Activated CD4-positive, alpha-beta T cell treated with anti-CD3 and anti-CD28 coated beads for 36 hours (primary cell): ENCODE measurements at regions not wholly inside any gene's neighbourhood (a gene's known extent, or its start where the extent isn't known, plus 50 kb on each side); places are given as distances from the start of the nearest gene placed in this dataset.

Experiments
- ATAC-seq: fragments of 200-7000 bp; cut with Tn5 transposase; one replicate; pipeline ENCODE4 v1.10.0; 2021; ENCODE audit warnings: mild to moderate bottlenecking, moderate library complexity
- CTCF ChIA-PET: fragments of 350-600 bp; sonication (Branson Sonifier 250); formaldehyde crosslinking; loops from one replicate; lab custom pipeline; 2021; ENCODE audit warnings: antibody characterized with exemption; lab: Charles Lee
- POLR2A ChIA-PET: fragments of 350-600 bp; sonication (Branson Sonifier 250); formaldehyde crosslinking; loops from one replicate; lab custom pipeline; 2021; ENCODE audit warnings: antibody characterized with exemption, inconsistent platforms; lab: Charles Lee
- DNase-seq: peaks from one replicate; pipeline ENCODE4 v3.0.0-alpha.2; 2020
- H3K27ac Mint-ChIP-seq: one replicate; pipeline ENCODE4 v1.8.0; 2021; ENCODE audit warnings: mixed read lengths
- H3K27me3 Mint-ChIP-seq: one replicate; pipeline ENCODE4 v1.8.0; 2021; ENCODE audit warnings: mixed read lengths
- H3K36me3 Mint-ChIP-seq: one replicate; pipeline ENCODE4 v1.8.0; 2021; ENCODE audit warnings: low read depth, mixed read lengths
- H3K4me1 Mint-ChIP-seq: one replicate; pipeline ENCODE4 v1.8.0; 2021; ENCODE audit warnings: mixed read lengths
- H3K4me3 Mint-ChIP-seq: one replicate; pipeline ENCODE4 v1.8.0; 2021; ENCODE audit warnings: mild to moderate bottlenecking, moderate library complexity, mixed read lengths
- H3K9me3 Mint-ChIP-seq: one replicate; pipeline ENCODE4 v1.8.0; 2021; ENCODE audit warnings: low read depth, mixed read lengths
- intact Hi-C, 2 experiments: fragments of 100-400 bp; cut with DNase I in 1 of 2; cut with micrococcal nuclease in 1 of 2; formaldehyde crosslinking; loops; one replicate each; pipeline versions ENCODE4 v1.14.2 to v1.15.1; 2022 to 2024; cut with DNase I, micrococcal nuclease

DNA sequence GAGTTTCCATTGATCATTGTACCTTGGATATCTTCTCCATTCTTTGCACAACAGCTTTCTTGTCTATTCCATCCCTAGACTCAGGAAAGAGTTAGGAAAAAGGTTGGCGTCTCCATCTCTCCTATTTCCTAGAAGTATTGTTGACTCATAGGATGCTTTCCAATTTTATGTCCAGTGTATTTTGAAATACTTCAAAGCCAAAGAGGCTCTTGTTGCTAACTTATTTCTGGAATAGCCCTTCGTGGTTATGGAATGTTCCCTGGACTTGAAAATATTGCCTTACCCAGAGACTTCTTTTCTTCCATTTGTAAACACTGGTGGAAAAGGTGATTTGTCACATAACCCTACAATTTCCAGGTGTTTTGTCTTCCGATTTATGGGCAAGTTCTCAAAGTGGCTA lies 402.3 kb upstream of the ZNF608 start:
- ChIA-PET POLR2A (no interaction called here), CTCF (interaction anchor here (0.7 kb wide), 1 partner anchor 718 kb away, joined by 3 read pairs; no protein-coding TSS in a partner anchor)
- Mint-ChIP-seq H3K27me3 (no peaks in the 10 kb centered on the region), H3K4me3 (no peak overlapping the region), H3K4me1 (no peaks in the 10 kb centered on the region), H3K27ac (no peak overlapping the region), H3K9me3 (no peaks in the 10 kb centered on the region), H3K36me3 (no peaks in the 10 kb centered on the region)
- no peak for ATAC-seq
- DNase-seq = no peak
- intact Hi-C loops = no loop called here

DNA sequence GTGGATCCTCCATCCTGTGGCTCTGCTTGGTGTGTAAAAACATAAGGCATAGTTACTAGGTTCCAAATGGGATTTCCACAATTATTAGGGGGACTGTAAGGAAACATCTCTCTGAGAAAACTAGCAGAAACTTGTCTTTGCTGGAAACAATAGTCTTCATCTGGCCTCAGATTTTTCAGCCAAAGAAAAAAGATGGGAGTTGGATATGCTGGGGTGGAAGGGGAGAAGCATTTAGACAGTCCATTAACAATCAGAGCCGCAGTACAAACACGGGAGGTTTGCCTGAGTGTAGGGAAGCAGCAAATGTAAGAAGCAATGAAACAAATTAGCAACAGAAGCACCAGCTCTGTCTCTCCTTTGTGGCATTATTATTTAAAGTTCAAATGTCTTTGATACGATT lies 402.7 kb upstream of the ZNF608 start:
- no peak for DNase-seq
- ChIA-PET CTCF (interaction anchor here (0.6 kb wide), 1 partner anchor 96 kb away, joined by 3 read pairs; no protein-coding TSS in a partner anchor), POLR2A (no interaction called here)
- Mint-ChIP-seq H3K4me1 (no peaks in the 10 kb centered on the region), H3K36me3 (no peaks in the 10 kb centered on the region), H3K27me3 (no peaks in the 10 kb centered on the region), H3K9me3 (no peaks in the 10 kb centered on the region), H3K4me3 (no peak overlapping the region), H3K27ac (no peak overlapping the region)
- ATAC-seq = no peak
- intact Hi-C loops = no loop called here

DNA sequence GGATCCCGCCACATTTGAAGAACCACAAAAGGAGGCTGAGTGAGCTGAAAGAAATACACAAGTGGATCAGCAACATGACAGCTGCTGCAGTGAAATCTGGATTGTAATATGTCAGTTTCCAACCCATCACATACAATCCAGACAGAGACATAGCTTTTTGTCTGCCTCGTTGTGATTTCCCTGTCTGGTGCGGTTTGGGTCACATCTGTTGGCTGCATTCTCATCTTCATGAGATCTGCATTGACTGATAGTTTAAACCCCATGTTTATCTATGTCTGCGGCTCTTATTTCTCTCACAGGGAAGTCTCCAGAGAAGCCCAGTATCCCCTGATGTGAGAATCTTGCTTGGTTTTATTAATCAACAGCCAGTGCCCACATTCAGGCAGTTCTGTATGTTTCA lies 403.1 kb upstream of the ZNF608 start:
- CTCF ChIA-PET = interaction anchor here (0.6 kb wide), 1 partner anchor 96 kb away, joined by 3 read pairs; no protein-coding TSS in a partner anchor
- ATAC-seq (no peak), DNase-seq (no peak)
- Mint-ChIP-seq H3K27ac (no peak overlapping the region), H3K9me3 (no peaks in the 10 kb centered on the region), H3K4me1 (no peaks in the 10 kb centered on the region), H3K4me3 (no peak overlapping the region), H3K27me3 (no peaks in the 10 kb centered on the region), H3K36me3 (no peaks in the 10 kb centered on the region)
- POLR2A ChIA-PET = no interaction called here
- intact Hi-C loops = no loop called here

DNA sequence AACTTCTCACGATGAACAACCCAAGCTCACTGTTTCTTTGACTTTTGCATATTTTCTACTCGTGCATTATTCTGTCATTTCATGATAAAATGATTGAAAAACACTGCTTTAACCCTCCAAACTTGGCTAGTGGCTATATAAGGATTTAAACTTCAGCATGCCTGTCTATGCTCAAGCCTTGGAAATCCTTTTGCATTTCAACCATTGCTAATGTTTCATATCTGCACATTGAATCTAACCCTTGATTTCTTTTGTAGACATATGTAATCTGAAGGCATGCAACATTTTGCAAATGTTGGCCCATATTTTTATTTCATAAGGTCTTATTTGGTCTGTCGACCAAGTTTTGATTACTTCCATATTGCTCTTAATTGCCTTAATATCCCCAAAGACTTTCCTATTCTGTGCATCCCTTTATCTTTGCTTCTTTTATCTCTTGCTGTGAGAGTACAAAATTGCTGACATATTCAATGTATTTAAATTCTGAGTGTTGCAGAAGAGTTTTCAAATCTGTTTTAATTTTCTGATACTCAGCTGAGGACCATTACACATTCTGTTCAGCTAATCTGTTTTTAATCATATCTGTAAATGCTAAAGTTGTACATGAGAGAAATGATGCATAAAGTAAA lies 403.7 kb upstream of the ZNF608 start:
- DNase-seq (no peak), ATAC-seq (no peak)
- H3K36me3 Mint-ChIP-seq = no peaks in the 10 kb centered on the region
- CTCF ChIA-PET = no interaction called here
- H3K9me3 Mint-ChIP-seq = no peaks in the 10 kb centered on the region
- no peaks in the 10 kb centered on the region for H3K4me1 Mint-ChIP-seq
- no peaks in the 10 kb centered on the region for H3K27me3 Mint-ChIP-seq
- H3K27ac Mint-ChIP-seq = no peak overlapping the region
- H3K4me3 Mint-ChIP-seq = no peak overlapping the region
- POLR2A ChIA-PET = no interaction called here
- intact Hi-C loops = no loop called here

DNA sequence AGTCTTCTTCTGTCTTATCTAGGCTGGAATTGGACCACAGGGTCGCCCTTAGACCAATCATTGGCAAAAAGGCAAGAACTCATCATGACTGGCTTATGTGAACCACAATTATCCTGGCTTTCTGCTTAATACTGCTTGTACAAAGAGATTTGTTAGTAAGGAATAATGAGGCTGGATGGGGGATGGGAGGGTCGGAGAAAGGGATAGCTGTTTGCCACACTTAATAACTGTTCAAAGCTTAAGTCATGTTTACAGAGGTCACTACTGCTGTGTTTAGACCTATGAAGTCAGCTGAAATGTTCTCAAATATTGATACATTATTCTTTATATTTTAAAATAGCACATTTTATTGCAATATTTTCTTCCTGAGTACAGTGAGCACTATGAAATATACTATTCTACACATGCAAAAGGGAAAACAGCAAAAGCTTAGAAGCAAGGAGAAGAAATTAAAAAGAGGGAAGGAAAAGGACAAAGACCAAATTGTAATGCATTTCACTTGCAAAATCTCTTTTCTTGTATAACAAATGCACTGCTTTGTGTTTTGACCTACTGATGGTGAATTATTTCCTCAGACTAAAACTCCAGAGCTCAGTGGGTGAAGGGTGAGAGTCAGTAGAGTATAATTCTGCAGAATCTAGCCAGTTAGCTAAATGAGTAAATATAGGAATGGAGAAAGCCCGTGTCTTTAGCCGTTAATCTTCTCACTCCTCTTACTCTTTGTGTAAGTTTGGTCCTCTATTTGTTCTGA lies 404.9 kb upstream of the ZNF608 start:
- no peaks in the 10 kb centered on the region for H3K9me3 Mint-ChIP-seq
- CTCF ChIA-PET = no interaction called here
- intact Hi-C loops = no loop called here
- peaks cover 1% of the 10 kb centered on the region for H3K27me3 Mint-ChIP-seq
- no peaks in the 10 kb centered on the region for H3K4me1 Mint-ChIP-seq
- POLR2A ChIA-PET = no interaction called here
- H3K4me3 Mint-ChIP-seq = no peak overlapping the region
- no peak for ATAC-seq
- H3K27ac Mint-ChIP-seq = no peak overlapping the region
- no peaks in the 10 kb centered on the region for H3K36me3 Mint-ChIP-seq
- no peak for DNase-seq

DNA sequence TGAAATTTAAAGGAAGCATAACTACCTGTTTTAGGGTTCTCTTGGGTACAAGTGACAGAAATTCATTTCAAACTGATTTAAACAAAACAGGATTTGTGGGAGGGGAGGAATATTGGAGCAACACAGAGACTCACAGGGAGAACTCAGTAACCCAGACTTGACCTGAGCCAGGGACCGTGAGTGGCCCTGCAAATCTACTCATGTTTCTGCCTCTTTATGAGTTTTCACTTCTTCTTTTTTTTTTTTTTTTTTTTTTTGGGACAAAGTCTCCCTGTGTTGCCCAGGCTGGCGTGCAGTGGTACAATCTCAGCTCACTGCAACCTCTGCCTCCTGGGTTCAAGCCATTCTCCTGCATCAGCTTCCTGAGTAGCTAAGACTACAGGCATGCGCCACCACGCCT lies 405.6 kb upstream of the ZNF608 start:
- ATAC-seq (no peak), DNase-seq (no peak)
- Mint-ChIP-seq H3K27ac (no peak overlapping the region), H3K27me3 (peaks cover 1% of the 10 kb centered on the region), H3K9me3 (no peaks in the 10 kb centered on the region), H3K4me1 (no peaks in the 10 kb centered on the region), H3K4me3 (no peak overlapping the region), H3K36me3 (no peaks in the 10 kb centered on the region)
- CTCF ChIA-PET = no interaction called here
- POLR2A ChIA-PET = no interaction called here
- intact Hi-C loops = no loop called here

DNA sequence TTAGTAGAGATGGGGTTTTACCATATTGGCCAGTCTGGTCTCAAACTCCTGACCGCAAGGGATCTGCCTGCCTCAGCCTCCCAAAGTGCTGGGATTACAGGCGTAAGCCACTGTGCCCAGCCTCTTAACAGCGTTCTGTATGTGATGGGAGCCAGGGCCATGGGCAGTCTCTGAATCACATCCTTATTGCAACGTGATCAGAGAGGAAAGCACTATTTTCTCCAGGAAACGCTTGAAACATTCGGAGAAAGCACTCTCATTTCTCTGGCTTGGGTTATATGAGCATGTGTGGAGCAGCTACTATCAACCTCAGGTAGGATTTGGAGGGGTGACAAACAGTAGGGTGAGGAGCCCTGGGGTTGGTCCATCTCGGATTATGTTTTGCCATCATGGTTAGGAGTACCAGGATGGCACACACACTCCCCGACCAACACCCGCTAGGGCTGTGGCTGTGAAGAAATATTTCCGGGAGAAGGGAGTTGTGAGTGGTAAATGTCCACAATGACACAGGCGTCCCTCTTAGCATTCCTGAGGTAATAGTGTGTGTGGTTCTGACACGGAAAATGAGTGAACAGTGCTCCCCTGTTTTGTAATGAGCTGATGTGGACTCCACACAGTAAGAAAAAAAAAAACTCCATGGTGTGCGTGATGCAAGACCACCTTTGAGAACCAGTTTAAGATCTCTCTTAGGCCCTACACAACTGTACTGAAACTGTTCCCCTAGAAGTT lies 406.2 kb upstream of the ZNF608 start:
- CTCF ChIA-PET = no interaction called here
- H3K27me3 Mint-ChIP-seq = peaks cover 1% of the 10 kb centered on the region

DNA sequence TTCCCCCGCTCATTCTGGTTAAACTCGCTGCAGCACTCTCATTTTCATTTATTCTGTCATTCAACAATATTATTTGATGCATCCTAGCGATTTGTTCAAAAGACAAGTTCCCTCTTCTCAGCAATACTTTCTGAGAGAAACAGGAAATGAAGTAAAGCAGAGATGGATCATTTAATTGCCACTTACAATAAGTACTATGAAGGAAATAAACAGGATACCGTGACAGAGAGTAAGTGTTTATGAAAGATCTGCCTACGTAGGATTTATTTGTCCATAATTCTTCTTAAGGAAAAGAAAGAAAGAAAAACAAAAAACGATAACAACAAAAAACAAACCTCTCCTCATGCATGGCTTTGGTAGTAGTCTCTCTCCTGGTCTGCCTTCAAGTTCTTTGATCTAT lies 406.8 kb upstream of the ZNF608 start:
- ChIA-PET CTCF (no interaction called here), POLR2A (no interaction called here)
- Mint-ChIP-seq H3K27ac (no peak overlapping the region), H3K4me3 (no peak overlapping the region), H3K27me3 (peaks cover 1% of the 10 kb centered on the region), H3K9me3 (no peaks in the 10 kb centered on the region), H3K4me1 (no peaks in the 10 kb centered on the region), H3K36me3 (no peaks in the 10 kb centered on the region)
- ATAC-seq = no peak
- intact Hi-C loops = no loop called here
- DNase-seq = no peak

More for the DNA sequence above, 406.2 kb upstream of the ZNF608 start:
- no peak for DNase-seq
- intact Hi-C loops = no loop called here
- Mint-ChIP-seq H3K27ac (no peak overlapping the region), H3K36me3 (no peaks in the 10 kb centered on the region), H3K4me3 (no peak overlapping the region), H3K9me3 (no peaks in the 10 kb centered on the region), H3K4me1 (no peaks in the 10 kb centered on the region)
- POLR2A ChIA-PET = no interaction called here
- ATAC-seq = no peak

DNA sequence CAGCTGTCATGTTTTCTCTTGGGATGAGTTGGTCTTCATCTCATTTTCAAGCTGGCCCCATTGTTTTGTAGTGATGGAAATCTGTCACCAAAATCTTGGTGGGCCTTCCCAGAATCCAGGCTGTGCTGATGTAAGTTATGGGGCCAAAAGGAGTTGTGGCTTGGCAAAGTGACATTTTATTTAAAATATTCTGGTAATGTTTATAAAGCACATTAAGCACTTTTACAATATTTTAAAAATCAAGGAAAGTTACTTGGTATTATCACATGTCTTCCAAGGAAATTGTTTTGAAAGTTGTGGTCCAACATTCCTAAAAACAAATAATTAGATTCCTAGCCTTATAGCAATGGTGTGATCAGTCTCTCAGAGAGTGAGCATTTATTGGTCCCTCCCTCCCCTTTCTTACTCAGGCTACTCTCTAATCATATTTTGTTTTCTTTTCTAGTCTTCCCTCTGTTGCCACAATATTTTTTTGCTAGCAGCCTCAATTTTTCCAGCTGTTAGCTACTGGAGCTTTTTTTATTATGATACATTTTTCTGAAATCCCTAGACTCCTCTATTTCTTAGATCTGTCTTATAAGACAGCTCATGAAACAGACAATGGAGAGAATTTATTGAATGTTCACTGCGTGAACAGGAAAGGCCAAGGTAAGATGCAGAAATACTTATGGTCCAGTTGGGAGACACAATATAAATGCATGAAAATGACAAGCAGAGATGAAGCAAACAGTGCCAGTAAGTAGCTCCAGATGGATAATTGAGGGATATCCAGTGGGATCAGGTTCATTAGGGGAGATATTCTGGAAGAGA lies 408.1 kb upstream of the ZNF608 start:
- Mint-ChIP-seq H3K4me3 (no peak overlapping the region), H3K4me1 (no peaks in the 10 kb centered on the region), H3K36me3 (no peaks in the 10 kb centered on the region), H3K27ac (no peak overlapping the region), H3K9me3 (no peaks in the 10 kb centered on the region), H3K27me3 (peaks cover 1% of the 10 kb centered on the region)
- POLR2A ChIA-PET = no interaction called here
- CTCF ChIA-PET = interaction anchor here (0.6 to 1.1 kb wide), 2 partner anchors 15 to 18 kb away, joined by 3 to 4 read pairs; no protein-coding TSS in a partner anchor
- DNase-seq (no peak), ATAC-seq (no peak)
- intact Hi-C loops = no loop called here

DNA sequence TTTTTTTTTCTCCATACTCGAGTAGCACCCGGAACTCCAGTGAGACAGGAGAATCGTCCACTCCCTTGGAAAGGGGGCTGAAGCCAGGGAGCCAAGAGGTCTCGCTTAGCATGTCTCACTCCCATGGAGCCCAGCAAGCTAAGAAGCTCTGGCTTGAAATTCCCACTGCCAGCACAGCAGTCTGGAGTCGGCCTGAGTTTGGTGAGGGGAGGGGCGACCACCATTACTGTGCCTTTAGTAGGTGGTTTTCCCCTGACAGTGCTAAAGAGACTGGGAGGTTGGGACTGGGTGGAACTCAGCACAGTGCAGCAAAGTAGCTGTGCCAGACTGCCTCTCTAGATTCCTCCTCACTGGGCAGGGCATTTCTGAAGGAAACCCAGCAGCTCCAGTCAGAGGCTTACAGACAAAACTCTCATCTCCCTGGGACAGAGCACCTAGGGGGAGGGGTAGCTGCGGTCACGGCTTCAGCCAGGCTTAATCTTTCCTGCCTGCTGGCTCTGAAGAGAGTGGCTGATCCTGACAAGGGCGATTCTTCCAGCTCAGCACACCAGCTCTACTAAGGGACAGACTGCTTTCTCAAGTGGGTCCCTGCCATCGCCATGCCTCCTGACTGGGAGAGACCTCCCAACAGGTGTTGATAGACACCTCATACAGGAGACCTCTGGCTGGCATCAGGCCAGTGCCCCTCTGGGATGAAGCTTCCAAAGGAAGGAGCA lies 414.5 kb upstream of the ZNF608 start:
- H3K27ac Mint-ChIP-seq = no peak overlapping the region
- H3K27me3 Mint-ChIP-seq = peaks cover 1% of the 10 kb centered on the region
- intact Hi-C loops = no loop called here
- no peaks in the 10 kb centered on the region for H3K4me1 Mint-ChIP-seq
- POLR2A ChIA-PET = interaction anchor here (0.6 kb wide), 1 partner anchor 511 kb away, joined by 3 read pairs; no protein-coding TSS in a partner anchor
- ATAC-seq = no peak
- no peak overlapping the region for H3K4me3 Mint-ChIP-seq
- CTCF ChIA-PET = no interaction called here
- no peak for DNase-seq
- H3K9me3 Mint-ChIP-seq = peaks cover 5% of the 10 kb centered on the region
- H3K36me3 Mint-ChIP-seq = no peaks in the 10 kb centered on the region

DNA sequence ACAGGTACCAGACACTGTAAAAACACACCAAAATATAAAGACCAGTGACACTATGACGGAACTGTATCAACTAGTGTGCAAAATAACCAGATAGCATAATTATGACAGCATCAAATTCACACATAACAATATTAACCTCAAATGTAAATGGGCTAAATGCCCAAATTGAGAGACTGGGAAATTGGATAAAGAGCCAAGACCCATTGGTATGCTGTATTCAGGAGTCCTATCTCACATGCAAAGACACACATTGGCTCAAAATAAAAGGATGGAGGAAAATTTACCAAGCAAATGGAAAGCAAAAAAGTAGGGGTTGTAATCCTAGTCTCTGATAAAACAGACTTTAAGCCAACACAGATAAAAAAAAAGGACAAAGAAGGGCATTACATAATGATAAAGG lies 416.3 kb upstream of the ZNF608 start:
- Mint-ChIP-seq H3K36me3 (no peaks in the 10 kb centered on the region), H3K27ac (no peak overlapping the region), H3K4me3 (no peak overlapping the region), H3K27me3 (no peaks in the 10 kb centered on the region), H3K9me3 (peaks cover 5% of the 10 kb centered on the region), H3K4me1 (no peaks in the 10 kb centered on the region)
- intact Hi-C loops = no loop called here
- ChIA-PET POLR2A (no interaction called here), CTCF (no interaction called here)
- no peak for DNase-seq
- no peak for ATAC-seq
